PFSK-1 (cell line): ENCODE measurements at regions not wholly inside any gene's neighbourhood (a gene's known extent, or its start where the extent isn't known, plus 50 kb on each side); places are given as distances from the start of the nearest gene placed in this dataset.

ENCODE experiments used
- FOXP2 ChIP-seq: optimal IDR thresholded peaks from 2 replicates; pipeline ENCODE3; 2011; ENCODE audit warnings: borderline replicate concordance, control low read depth, inconsistent platforms; ENCODE audit not compliant: insufficient read depth; ENCODE audit errors: extremely low read length, extremely low read depth
- POLR2AphosphoS5 ChIP-seq: IDR thresholded peaks from 2 replicates; pipeline ENCODE4 v1.6.1; 2012; ENCODE audit warnings: low read depth, mild to moderate bottlenecking, control low read depth, low read length, moderate library complexity
- REST ChIP-seq, 2 experiments: IDR thresholded peaks; 2 replicates each; pipeline versions ENCODE4 v1.6.1 to v1.8.0; 2011 to 2012; ENCODE audit warnings: low read depth in 2 of 2, low read length in 2 of 2, control low read depth in 1 of 2, inconsistent platforms in 1 of 2, mild to moderate bottlenecking in 1 of 2, moderate library complexity in 1 of 2; ENCODE audit not compliant: insufficient read depth in 1 of 2
- SIN3A ChIP-seq: IDR thresholded peaks from 2 replicates; pipeline ENCODE4 v1.6.1; 2012; ENCODE audit warnings: mild to moderate bottlenecking, low read length, moderate library complexity, borderline replicate concordance; ENCODE audit not compliant: insufficient read depth
- TAF1 ChIP-seq: IDR thresholded peaks from 2 replicates; pipeline ENCODE4 v1.6.1; 2012; ENCODE audit warnings: low read length, control low read depth, borderline replicate concordance; ENCODE audit not compliant: insufficient read depth

GRCh38 chr7:19554581-19554980, 154.3 kb downstream of the POLR1F start:
- TF ChIP-seq POLR2AphosphoS5 (no peak), TAF1 (no peak), REST (IDR thresholded peaks at IDR 0.05; ENCODE audit: insufficient read depth in 1 of 2, low read depth in 2 of 2, low read length in 2 of 2) (no peak), SIN3A (no peak), FOXP2 (no peak)
